Osteoblast (primary cell): ENCODE measurements at regions not wholly inside any gene's neighbourhood (a gene's known extent, or its start where the extent isn't known, plus 50 kb on each side); places are given as distances from the start of the nearest gene placed in this dataset.
"Not testable (repeated sequence)": the region's sequence is repeated elsewhere in the genome, so short reads cannot be mapped to it uniquely, and the experiment has no call there.

Source experiments
- DNase-seq: peaks from one replicate; pipeline ENCODE4 v3.0.0; 2011; ENCODE audit warnings: low spot score, mixed read lengths; ENCODE audit not compliant: insufficient read length; ENCODE audit errors: missing footprints
- H2AFZ ChIP-seq: 2 replicates; pipeline ENCODE4 v1.6.0; 2011; ENCODE audit warnings: mild to moderate bottlenecking, low read length
- H3K27ac ChIP-seq: 2 replicates; pipeline ENCODE4 v1.5.1; 2011; ENCODE audit warnings: mild to moderate bottlenecking, low read depth, low read length, moderate library complexity
- H3K27me3 ChIP-seq: 2 replicates; pipeline ENCODE4 v1.6.0; 2012; ENCODE audit warnings: mild to moderate bottlenecking, control low read depth, inconsistent platforms, low read length, moderate library complexity; ENCODE audit not compliant: insufficient read depth
- H3K36me3 ChIP-seq: 2 replicates; pipeline ENCODE4 v1.5.1; 2011; ENCODE audit warnings: mild to moderate bottlenecking, low read length, control low read depth, moderate library complexity; ENCODE audit not compliant: insufficient read depth
- H3K4me1 ChIP-seq: 2 replicates; pipeline ENCODE4 v1.5.1; 2011; ENCODE audit warnings: mild to moderate bottlenecking, low read length, control low read depth, moderate library complexity; ENCODE audit not compliant: insufficient read depth
- H3K4me2 ChIP-seq: 2 replicates; pipeline ENCODE4 v1.6.0; 2011; ENCODE audit warnings: mild to moderate bottlenecking, low read length; ENCODE audit not compliant: insufficient read depth
- H3K4me3 ChIP-seq: fragments of 200-600 bp; sonication (generic); 3 replicates; pipeline ENCODE4 v1.5.1; 2012; ENCODE audit warnings: mild to moderate bottlenecking, low read length, inconsistent platforms; ENCODE audit not compliant: insufficient read depth
- H3K79me2 ChIP-seq: 2 replicates; pipeline ENCODE4 v1.6.0; 2012; ENCODE audit warnings: mild to moderate bottlenecking, low read length, control low read depth, inconsistent platforms; ENCODE audit not compliant: insufficient read depth
- H3K9me3 ChIP-seq: 2 replicates; pipeline ENCODE4 v1.5.1; 2011; ENCODE audit warnings: low read depth, low read length, control low read depth
- H4K20me1 ChIP-seq: 2 replicates; pipeline ENCODE4 v1.6.0; 2012; ENCODE audit warnings: mild to moderate bottlenecking, low read length, control low read depth; ENCODE audit not compliant: insufficient read depth
- CTCF ChIP-seq: IDR thresholded peaks from 2 replicates; pipeline ENCODE4 v1.5.1; 2011; ENCODE audit warnings: mild to moderate bottlenecking, low read depth, low read length, moderate library complexity; ENCODE audit errors: extremely low read depth

GRCh38 chr3:39671600-39671999 is 137.8 kb upstream of the MYRIP start:
- Histone ChIP-seq H3K27me3 (no peaks in the 10 kb centered on the region), H3K27ac (no peak overlapping the region), H3K4me1 (no peaks in the 10 kb centered on the region), H4K20me1 (no peaks in the 10 kb centered on the region), H3K9me3 (no peaks in the 10 kb centered on the region), H3K4me2 (no peak overlapping the region), H3K4me3 (no peak overlapping the region), H3K36me3 (no peaks in the 10 kb centered on the region), H3K79me2 (no peaks in the 10 kb centered on the region), H2AFZ (no peak overlapping the region)
- TF ChIP-seq CTCF, result no peak
- no peak for DNase-seq

- Histone ChIP-seq H3K27ac (no peak overlapping the region), H3K79me2 (no peaks in the 10 kb centered on the region), H3K4me1 (no peaks in the 10 kb centered on the region), H3K4me2 (no peak overlapping the region), H3K36me3 (no peaks in the 10 kb centered on the region), H4K20me1 (no peaks in the 10 kb centered on the region), H2AFZ (no peak overlapping the region), H3K4me3 (no peak overlapping the region), H3K27me3 (no peaks in the 10 kb centered on the region), H3K9me3 (no peaks in the 10 kb centered on the region)
- DNase-seq, result no peak
- TF ChIP-seq CTCF, result no peak
These were observed 104.0 kb upstream of the MYRIP start for GRCh38 chr3:39705351-39705900.

- H4K20me1 ChIP-seq, result no peaks in the 10 kb centered on the region
- peak; percentile 74 for TF ChIP-seq CTCF
- no peaks in the 10 kb centered on the region for H3K27me3 ChIP-seq
- peak overlapping the region; percentile 16 for H3K4me2 ChIP-seq
- no peak overlapping the region for H3K27ac ChIP-seq
- no peaks in the 10 kb centered on the region for H3K9me3 ChIP-seq
- no peak overlapping the region for H2AFZ ChIP-seq
- no peak overlapping the region for H3K4me3 ChIP-seq
- DNase-seq, result peak; percentile 84
- no peaks in the 10 kb centered on the region for H3K79me2 ChIP-seq
- no peaks in the 10 kb centered on the region for H3K36me3 ChIP-seq
- H3K4me1 ChIP-seq, result no peaks in the 10 kb centered on the region
These were observed 102.0 kb upstream of the MYRIP start for GRCh38 chr3:39707314-39707909.

- Histone ChIP-seq H3K4me2 (no peak overlapping the region), H4K20me1 (no peaks in the 10 kb centered on the region), H3K9me3 (no peaks in the 10 kb centered on the region), H2AFZ (no peak overlapping the region), H3K4me3 (no peak overlapping the region), H3K27me3 (no peaks in the 10 kb centered on the region), H3K27ac (no peak overlapping the region), H3K79me2 (no peaks in the 10 kb centered on the region), H3K4me1 (no peaks in the 10 kb centered on the region), H3K36me3 (no peaks in the 10 kb centered on the region)
- DNase-seq, result no peak
- TF ChIP-seq CTCF, result no peak
These were observed 96.9 kb upstream of the MYRIP start for GRCh38 chr3:39712413-39713048.

- not testable (repeated sequence) for DNase-seq, H4K20me1 ChIP-seq, H3K4me2 ChIP-seq, H3K9me3 ChIP-seq, H3K27me3 ChIP-seq, H3K36me3 ChIP-seq, H3K4me1 ChIP-seq, H2AFZ ChIP-seq, H3K4me3 ChIP-seq, H3K79me2 ChIP-seq, H3K27ac ChIP-seq
These were observed 96.1 kb upstream of the MYRIP start for GRCh38 chr3:39713341-39713740.
